Sigmoid colon (tissue), 6 donors: ENCODE measurements at regions not wholly inside any gene's neighbourhood (a gene's known extent, or its start where the extent isn't known, plus 50 kb on each side); places are given as distances from the start of the nearest gene placed in this dataset.

Source experiments
- DNase-seq: peaks from one replicate; pipeline ENCODE4 v3.0.0-alpha.2; 2019
- H3K27ac ChIP-seq, 4 donors: fragments of 200-600 bp; sonication (generic); one replicate each; pipeline ENCODE4 v1.5.1; 2016 to 2019; ENCODE audit warnings: mild to moderate bottlenecking in 1 of 4
- H3K27me3 ChIP-seq, 3 donors: fragments of 200-600 bp; sonication (generic); one replicate each; pipeline ENCODE4 v1.5.1; 2019; ENCODE audit warnings: mild to moderate bottlenecking in 1 of 3
- H3K36me3 ChIP-seq, 4 donors: fragments of 200-600 bp; sonication (generic); one replicate each; pipeline ENCODE4 v1.5.1; 2016 to 2019
- H3K4me1 ChIP-seq, 4 donors: fragments of 200-600 bp; sonication (generic); one replicate each; pipeline ENCODE4 v1.5.1; 2017 to 2019
- H3K4me3 ChIP-seq, 4 donors: fragments of 200-600 bp; sonication (generic); one replicate each; pipeline ENCODE4 v1.5.1; 2017 to 2019; ENCODE audit warnings: mild to moderate bottlenecking in 2 of 4, moderate library complexity in 1 of 4
- H3K9me3 ChIP-seq, 4 donors: fragments of 200-600 bp in 3 of 4; sonication (generic) in 3 of 4; one replicate each; pipeline versions ENCODE4 v1.5.1 to v1.6.1; 2013 to 2019
- EP300 ChIP-seq, 4 donors: sonication (generic); formaldehyde crosslinking; IDR thresholded peaks; one replicate each; pipeline ENCODE4 v1.6.1; 2017; ENCODE audit warnings: antibody characterized with exemption in 4 of 4
- POLR2A ChIP-seq, 2 donors: fragments of 450-650 bp; IDR thresholded peaks; one replicate each; pipeline ENCODE4 v1.6.1; 2016; ENCODE audit warnings: antibody characterized with exemption in 2 of 2, mild to moderate bottlenecking in 2 of 2, moderate library complexity in 2 of 2
- POLR2AphosphoS5 ChIP-seq, 4 donors: sonication (generic); formaldehyde crosslinking; IDR thresholded peaks; one replicate each; pipeline ENCODE4 v1.6.1; 2017; ENCODE audit warnings: antibody characterized with exemption in 4 of 4
- WGBS, 2 donors: extraction: QIAGEN DNeasy Blood & Tissue Kit; methylation state at CpG; one replicate each; pipeline ENCODE4 v1.1.7; 2013; 5-methylcytosine and 5-hydroxymethylcytosine counted together
- intact Hi-C: fragments of 100-400 bp; cut with DNase I; formaldehyde crosslinking; loops from one replicate; pipeline ENCODE4 v1.15.1; 2023
- TF ChIP-seq, protein P1 (sequence below), 4 experiments: fragments of 450-650 bp in 3 of 4; fragments of 200-600 bp in 1 of 4; IDR thresholded peaks; one replicate each; pipeline ENCODE4 v1.5.1; 2016 to 2019; ENCODE audit warnings: antibody characterized with exemption in 4 of 4, mild to moderate bottlenecking in 3 of 4, moderate library complexity in 2 of 4
- donor health status: healthy with polysubstance abuse.
- donor health status: healthy.

DNA sequence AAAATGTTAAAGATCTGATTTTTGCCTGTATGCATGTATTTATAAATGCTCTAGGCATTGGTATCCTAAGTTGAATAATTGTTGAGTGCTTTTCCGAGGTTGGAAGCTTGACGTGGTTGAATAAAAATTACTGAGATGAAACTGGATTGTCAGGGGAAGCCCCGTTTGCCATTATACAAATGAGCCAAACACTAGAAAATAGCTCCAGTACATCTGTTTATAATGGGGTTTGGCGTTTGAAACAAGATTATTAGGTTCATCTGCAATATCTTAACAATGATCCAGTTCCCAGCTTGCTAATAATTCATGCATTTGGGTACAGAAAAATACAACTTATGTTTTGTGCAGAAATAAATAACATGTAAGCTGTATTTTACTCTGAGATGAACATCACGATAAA lies 789.6 kb downstream of the GALC start:
- 76 to 77% methylated on average over 5 of the region's 5 CpGs for WGBS, 2 donors
- DNase-seq: no peak
- Histone ChIP-seq H3K27me3 (no peaks in the 10 kb centered on the region), H3K4me1 (no peaks in the 10 kb centered on the region), H3K27ac (no peak overlapping the region), H3K9me3 (no peaks in the 10 kb centered on the region), H3K36me3 (no peaks in the 10 kb centered on the region), H3K4me3 (no peak overlapping the region)
- TF ChIP-seq EP300 (IDR thresholded peaks at IDR 0.05) (no peak), POLR2A (IDR thresholded peaks at IDR 0.05) (no peak)
- TF ChIP-seq, protein P1, sequence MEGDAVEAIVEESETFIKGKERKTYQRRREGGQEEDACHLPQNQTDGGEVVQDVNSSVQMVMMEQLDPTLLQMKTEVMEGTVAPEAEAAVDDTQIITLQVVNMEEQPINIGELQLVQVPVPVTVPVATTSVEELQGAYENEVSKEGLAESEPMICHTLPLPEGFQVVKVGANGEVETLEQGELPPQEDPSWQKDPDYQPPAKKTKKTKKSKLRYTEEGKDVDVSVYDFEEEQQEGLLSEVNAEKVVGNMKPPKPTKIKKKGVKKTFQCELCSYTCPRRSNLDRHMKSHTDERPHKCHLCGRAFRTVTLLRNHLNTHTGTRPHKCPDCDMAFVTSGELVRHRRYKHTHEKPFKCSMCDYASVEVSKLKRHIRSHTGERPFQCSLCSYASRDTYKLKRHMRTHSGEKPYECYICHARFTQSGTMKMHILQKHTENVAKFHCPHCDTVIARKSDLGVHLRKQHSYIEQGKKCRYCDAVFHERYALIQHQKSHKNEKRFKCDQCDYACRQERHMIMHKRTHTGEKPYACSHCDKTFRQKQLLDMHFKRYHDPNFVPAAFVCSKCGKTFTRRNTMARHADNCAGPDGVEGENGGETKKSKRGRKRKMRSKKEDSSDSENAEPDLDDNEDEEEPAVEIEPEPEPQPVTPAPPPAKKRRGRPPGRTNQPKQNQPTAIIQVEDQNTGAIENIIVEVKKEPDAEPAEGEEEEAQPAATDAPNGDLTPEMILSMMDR (IDR thresholded peaks at IDR 0.05): no peak
- intact Hi-C loops: no loop called here

DNA sequence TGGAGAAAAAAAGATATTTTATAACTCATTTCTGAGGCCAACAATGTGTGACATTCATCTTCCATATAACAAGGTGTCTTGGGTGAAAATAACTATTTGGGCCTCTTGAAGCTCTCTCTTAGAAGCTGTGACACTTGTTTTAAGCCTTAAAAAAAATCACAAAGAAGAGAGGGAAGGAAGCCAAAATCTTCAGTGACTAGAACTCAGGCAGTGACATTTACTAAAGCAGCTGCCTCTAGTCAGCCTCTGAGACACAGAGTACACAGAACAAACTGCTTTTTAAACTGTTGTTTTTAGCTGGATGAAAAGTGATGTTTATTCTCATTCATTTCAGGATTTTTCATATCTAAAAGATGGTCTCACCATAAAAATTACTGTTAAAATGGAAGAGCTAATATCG lies 793.6 kb downstream of the GALC start:
- DNase-seq: no peak
- H3K36me3 ChIP-seq: no peaks in the 10 kb centered on the region
- no peaks in the 10 kb centered on the region for H3K27me3 ChIP-seq
- H3K4me1 ChIP-seq: no peaks in the 10 kb centered on the region
- no peaks in the 10 kb centered on the region for H3K9me3 ChIP-seq
- no peak overlapping the region for H3K27ac ChIP-seq
- intact Hi-C loops: no loop called here
- TF ChIP-seq POLR2AphosphoS5 (IDR thresholded peaks at IDR 0.05): no peak
- TF ChIP-seq POLR2A (IDR thresholded peaks at IDR 0.05): no peak
- TF ChIP-seq, protein P1 (IDR thresholded peaks at IDR 0.05): no peak
- no peak overlapping the region for H3K4me3 ChIP-seq
- WGBS, 2 donors: 67 to 75% methylated on average over 1 of the region's 1 CpG

DNA sequence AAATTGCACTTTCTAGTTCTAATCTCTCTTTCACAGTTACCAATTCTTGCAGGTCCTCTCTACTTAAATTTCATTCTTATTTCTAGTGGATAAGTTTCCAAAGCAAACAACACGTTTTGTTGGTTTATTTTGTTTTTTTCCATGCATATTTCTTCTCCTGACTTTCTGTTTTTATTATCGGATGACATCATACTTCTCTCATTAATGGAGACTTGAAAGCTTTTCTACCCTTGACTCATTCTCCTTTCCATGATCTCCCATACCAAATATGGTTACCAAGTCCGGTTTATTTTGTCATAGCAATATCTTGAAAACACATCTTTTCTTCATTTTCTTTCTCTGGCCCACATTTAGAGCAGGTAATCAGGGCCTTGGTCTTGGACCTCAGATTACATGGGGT lies 796.5 kb downstream of the GALC start:
- TF ChIP-seq, protein P1 (IDR thresholded peaks at IDR 0.05): no peak
- no peak for TF ChIP-seq POLR2AphosphoS5 (IDR thresholded peaks at IDR 0.05)
- no peak for TF ChIP-seq EP300 (IDR thresholded peaks at IDR 0.05)
- TF ChIP-seq POLR2A (IDR thresholded peaks at IDR 0.05): no peak
- WGBS, 2 donors: 60 to 74% methylated on average over 3 of the region's 3 CpGs
- intact Hi-C loops: no loop called here

DNA sequence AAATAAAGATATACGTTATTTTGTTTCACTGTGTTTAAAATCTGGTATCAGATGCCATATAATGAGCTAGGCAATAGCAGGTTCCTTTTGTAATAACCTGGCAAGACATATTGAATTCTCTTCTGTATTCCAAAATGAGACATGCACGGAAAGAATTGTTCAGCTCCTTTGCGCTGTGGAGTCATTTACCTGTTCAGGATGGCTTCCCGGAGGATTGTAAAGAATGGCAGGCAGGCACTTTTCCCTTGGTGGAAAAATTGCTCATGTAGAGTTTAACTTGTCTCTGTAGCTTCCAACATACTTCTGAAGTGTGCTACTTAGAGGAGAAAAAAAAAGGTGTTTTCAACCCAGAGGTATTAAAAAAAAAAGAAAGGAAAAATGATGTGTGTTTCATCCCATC lies 805.2 kb downstream of the GALC start:
- peaks cover 0 to 4% (median 2%) of the 10 kb centered on the region in 4 donors for H3K4me1 ChIP-seq
- no peak overlapping the region for H3K27ac ChIP-seq
- TF ChIP-seq POLR2AphosphoS5 (IDR thresholded peaks at IDR 0.05) (no peak), EP300 (IDR thresholded peaks at IDR 0.05) (no peak), POLR2A (IDR thresholded peaks at IDR 0.05) (no peak)
- TF ChIP-seq, protein P1 (IDR thresholded peaks at IDR 0.05): no peak
- no peak overlapping the region for H3K4me3 ChIP-seq
- intact Hi-C loops: no loop called here
- DNase-seq: no peak
- 89 to 92% methylated on average over 4 of the region's 4 CpGs for WGBS, 2 donors
- no peaks in the 10 kb centered on the region for H3K9me3 ChIP-seq
- H3K27me3 ChIP-seq: no peaks in the 10 kb centered on the region
- H3K36me3 ChIP-seq: no peaks in the 10 kb centered on the region

More for the DNA sequence above, 796.5 kb downstream of the GALC start:
- H3K27ac ChIP-seq: no peak overlapping the region
- no peaks in the 10 kb centered on the region for H3K27me3 ChIP-seq
- H3K9me3 ChIP-seq: no peaks in the 10 kb centered on the region
- H3K4me1 ChIP-seq: no peaks in the 10 kb centered on the region
- H3K4me3 ChIP-seq: no peak overlapping the region
- no peaks in the 10 kb centered on the region for H3K36me3 ChIP-seq
- no peak for DNase-seq

DNA sequence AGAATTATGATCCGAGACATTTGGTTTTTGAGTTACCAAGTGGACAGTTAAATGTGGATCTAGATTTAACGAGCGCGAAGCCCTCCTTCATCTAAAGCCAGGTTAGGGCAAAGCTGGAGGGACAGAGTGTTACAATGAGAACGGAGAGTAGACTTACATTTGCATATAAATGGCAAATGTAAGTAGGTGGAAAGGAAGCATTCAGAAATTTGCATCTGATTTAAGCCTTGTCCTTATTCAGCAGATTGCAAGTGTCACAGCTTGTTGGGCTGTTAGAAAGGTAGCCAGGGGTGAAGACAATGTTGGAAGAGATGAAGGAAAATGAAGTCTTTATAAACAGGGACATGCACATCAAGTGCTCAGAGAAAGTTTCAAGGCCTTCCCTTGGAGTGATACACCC lies 806.2 kb downstream of the GALC start:
- no peak overlapping the region for H3K4me3 ChIP-seq
- intact Hi-C loops: no loop called here
- no peak overlapping the region for H3K27ac ChIP-seq
- WGBS, 2 donors: 67 to 75% methylated on average over 5 of the region's 5 CpGs
- no peaks in the 10 kb centered on the region for H3K27me3 ChIP-seq
- no peak for DNase-seq
- H3K4me1 ChIP-seq: peaks cover 0 to 4% (median 2%) of the 10 kb centered on the region in 4 donors
- no peaks in the 10 kb centered on the region for H3K9me3 ChIP-seq
- H3K36me3 ChIP-seq: no peaks in the 10 kb centered on the region
- TF ChIP-seq, protein P1 (IDR thresholded peaks at IDR 0.05): no peak
- TF ChIP-seq POLR2AphosphoS5 (IDR thresholded peaks at IDR 0.05): no peak
